Neural cell (in vitro differentiated cells): ENCODE measurements at regions not wholly inside any gene's neighbourhood (a gene's known extent, or its start where the extent isn't known, plus 50 kb on each side); places are given as distances from the start of the nearest gene placed in this dataset.

Source experiments
- H2AFZ ChIP-seq: fragments of 200-600, 300-800 bp; sonication (generic), shearing (Covaris generic); 2 replicates; pipeline ENCODE4 v1.6.0; 2014; ENCODE audit warnings: low read depth, mild to moderate bottlenecking, antibody characterized with exemption, low read length, moderate library complexity
- H3F3A ChIP-seq: fragments of 200-600 bp; shearing (Covaris generic); 2 replicates; pipeline ENCODE4 v1.6.1; 2016; ENCODE audit warnings: mild to moderate bottlenecking, moderate library complexity, mixed read lengths, antibody characterized with exemption, low read length; ENCODE audit not compliant: insufficient read depth, poor library complexity, severe bottlenecking
- H3K27ac ChIP-seq: fragments of 200-600, 300-800 bp; sonication (generic), shearing (Covaris generic); 2 replicates; pipeline ENCODE4 v1.5.1; 2014; ENCODE audit warnings: mild to moderate bottlenecking, low read length, moderate library complexity
- H3K27me3 ChIP-seq: fragments of 300-800, 200-600 bp; sonication (generic), shearing (Covaris generic); 2 replicates; pipeline ENCODE4 v1.6.0; 2014; ENCODE audit warnings: mild to moderate bottlenecking, low read depth, low read length, moderate library complexity; ENCODE audit not compliant: insufficient read depth
- H3K36me3 ChIP-seq: fragments of 300-800, 200-600 bp; sonication (generic), shearing (Covaris generic); 2 replicates; pipeline ENCODE4 v1.5.1; 2014; ENCODE audit warnings: mild to moderate bottlenecking, antibody characterized with exemption, low read length, moderate library complexity; ENCODE audit not compliant: insufficient read depth
- H3K4me2 ChIP-seq: fragments of 300-800, 200-600 bp; sonication (generic), shearing (Covaris generic); 2 replicates; pipeline ENCODE4 v1.6.0; 2014; ENCODE audit warnings: mild to moderate bottlenecking, low read length
- H3K4me3 ChIP-seq: fragments of 300-800, 200-600 bp; sonication (generic), shearing (Covaris generic); 2 replicates; pipeline ENCODE4 v1.5.1; 2014; ENCODE audit warnings: mild to moderate bottlenecking, low read length, moderate library complexity
- H3K79me2 ChIP-seq: fragments of 200-600 bp; shearing (Covaris generic); replicated peaks from 2 replicates; pipeline ENCODE4 v1.6.0; 2014; ENCODE audit warnings: mild to moderate bottlenecking, low read length, moderate library complexity; ENCODE audit not compliant: insufficient read depth
- H3K9ac ChIP-seq: fragments of 300-800, 200-600 bp; sonication (generic), shearing (Covaris generic); 2 replicates; pipeline ENCODE4 v1.6.1; 2016; ENCODE audit warnings: mild to moderate bottlenecking, low read length, mixed read lengths
- H3K9me2 ChIP-seq: fragments of 200-600 bp; shearing (Covaris generic); 2 replicates; pipeline ENCODE4 v1.6.1; 2016; ENCODE audit warnings: mild to moderate bottlenecking, low read length, mixed read lengths; ENCODE audit not compliant: insufficient read depth
- H3K9me3 ChIP-seq: fragments of 200-600, 300-800 bp; sonication (generic), shearing (Covaris generic); 2 replicates; pipeline ENCODE4 v1.6.1; 2016; ENCODE audit warnings: mild to moderate bottlenecking, mixed run types, low read length, moderate library complexity, mixed read lengths
- H4K20me1 ChIP-seq: fragments of 200-600 bp; shearing (Covaris generic); 2 replicates; pipeline ENCODE4 v1.6.1; 2016; ENCODE audit warnings: mild to moderate bottlenecking, mixed run types; ENCODE audit not compliant: insufficient read depth
- CTCF ChIP-seq: fragments of 450-650 bp; IDR thresholded peaks from 2 replicates; pipeline ENCODE4 v1.5.1; 2014; ENCODE audit warnings: antibody characterized with exemption, mild to moderate bottlenecking, moderate library complexity; ENCODE audit not compliant: poor library complexity, severe bottlenecking
- EP300 ChIP-seq: fragments of 450-650 bp; conservative IDR thresholded peaks from 2 replicates; pipeline ENCODE4 v1.6.1; 2014; ENCODE audit warnings: antibody characterized with exemption, mild to moderate bottlenecking, moderate library complexity; ENCODE audit not compliant: poor library complexity, severe bottlenecking
- EZH2 ChIP-seq: fragments of 200-600, 300-800 bp; shearing (Covaris generic), sonication (generic); IDR thresholded peaks from 2 replicates; pipeline ENCODE4 v1.6.1; 2014; ENCODE audit warnings: antibody characterized with exemption, low read length, borderline replicate concordance, mild to moderate bottlenecking; ENCODE audit not compliant: insufficient read depth, poor library complexity, severe bottlenecking
- MXI1 ChIP-seq: fragments of 450-650 bp; conservative IDR thresholded peaks from 2 replicates; pipeline ENCODE4 v1.6.1; 2014; ENCODE audit warnings: antibody characterized with exemption, mild to moderate bottlenecking; ENCODE audit not compliant: poor library complexity, severe bottlenecking
- POLR2AphosphoS5 ChIP-seq: IDR thresholded peaks from 2 replicates; pipeline ENCODE4 v1.6.1; 2012
- RAD21 ChIP-seq: fragments of 450-650 bp; conservative IDR thresholded peaks from 2 replicates; pipeline ENCODE4 v1.6.1; 2014; ENCODE audit warnings: antibody characterized with exemption, mild to moderate bottlenecking, moderate library complexity
- REST ChIP-seq: IDR thresholded peaks from 2 replicates; pipeline ENCODE4 v1.6.1; 2012; ENCODE audit warnings: borderline replicate concordance
- SMC3 ChIP-seq: fragments of 450-650 bp; conservative IDR thresholded peaks from 2 replicates; pipeline ENCODE4 v1.6.1; 2014; ENCODE audit warnings: antibody characterized with exemption, mild to moderate bottlenecking, moderate library complexity; ENCODE audit not compliant: poor library complexity
- TAF1 ChIP-seq: IDR thresholded peaks from 2 replicates; pipeline ENCODE4 v1.6.1; 2012; ENCODE audit warnings: low read depth

DNA sequence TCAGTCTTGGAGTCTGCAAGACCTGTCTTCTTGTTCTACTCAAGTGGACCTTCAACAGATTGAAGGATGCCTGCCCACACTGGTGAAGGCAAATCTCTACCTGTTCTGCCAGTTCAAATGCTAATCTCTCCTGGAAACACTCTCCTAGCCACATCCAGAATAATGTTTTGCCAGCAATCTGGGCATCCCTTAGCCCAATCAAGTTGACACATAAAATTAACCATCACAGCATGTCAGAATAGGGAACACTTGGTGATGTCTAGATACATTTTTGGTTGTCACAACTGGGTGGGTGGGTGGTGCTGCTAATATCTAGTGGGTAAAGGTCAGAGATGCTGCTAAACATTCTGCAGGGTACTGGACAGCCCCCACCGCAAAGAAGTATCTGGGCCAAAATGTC lies 744.9 kb upstream of the SOX9 start:
- Histone ChIP-seq H3K9me2 (no peaks in the 10 kb centered on the region), H3K27me3 (no peaks in the 10 kb centered on the region), H3K4me3 (no peak overlapping the region), H4K20me1 (no peaks in the 10 kb centered on the region), H3K4me2 (no peak overlapping the region), H3K9ac (no peak overlapping the region), H2AFZ (no peak overlapping the region), H3K27ac (no peak overlapping the region), H3K36me3 (no peaks in the 10 kb centered on the region), H3K79me2 (no peaks in the 10 kb centered on the region), H3K9me3 (no peaks in the 10 kb centered on the region), H3F3A (no peaks in the 10 kb centered on the region)
- TF ChIP-seq TAF1 (no peak), REST (no peak), POLR2AphosphoS5 (no peak), EZH2 (no peak), CTCF (no peak), EP300 (no peak), RAD21 (no peak), SMC3 (no peak), MXI1 (no peak)

DNA sequence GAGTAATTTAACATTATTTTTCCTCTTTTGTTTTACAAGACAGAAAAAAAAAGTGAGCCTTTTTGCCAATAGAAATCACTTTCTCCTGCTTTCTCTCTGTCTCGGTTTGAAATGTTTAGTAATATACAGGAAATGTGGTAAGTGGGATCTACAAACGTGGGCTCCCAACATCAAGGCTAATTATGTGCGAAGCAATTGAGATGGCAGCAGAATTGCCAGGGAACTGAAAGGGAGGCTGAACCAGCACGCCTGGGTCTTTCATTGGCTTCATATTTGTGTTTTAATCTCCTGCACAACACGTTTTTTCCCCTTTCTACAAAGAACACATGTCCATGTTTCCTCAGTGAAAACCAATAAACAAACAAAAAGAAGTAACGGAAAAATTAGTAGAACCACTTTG lies 743.9 kb upstream of the SOX9 start:
- no peak for TF ChIP-seq CTCF
- no peak for TF ChIP-seq EZH2
- TF ChIP-seq SMC3: no peak
- no peak for TF ChIP-seq POLR2AphosphoS5
- no peak for TF ChIP-seq REST
- TF ChIP-seq RAD21: no peak
- TF ChIP-seq EP300: no peak
- TF ChIP-seq MXI1: no peak
- TF ChIP-seq TAF1: no peak
- H4K20me1 ChIP-seq: no peaks in the 10 kb centered on the region
- H3K27me3 ChIP-seq: no peaks in the 10 kb centered on the region
- H3K79me2 ChIP-seq: no peaks in the 10 kb centered on the region
- H3K36me3 ChIP-seq: no peaks in the 10 kb centered on the region
- H2AFZ ChIP-seq: no peak overlapping the region
- H3K27ac ChIP-seq: no peak overlapping the region
- no peaks in the 10 kb centered on the region for H3K9me2 ChIP-seq
- no peaks in the 10 kb centered on the region for H3F3A ChIP-seq
- H3K4me2 ChIP-seq: no peak overlapping the region
- H3K9me3 ChIP-seq: no peaks in the 10 kb centered on the region
- H3K4me3 ChIP-seq: no peak overlapping the region
- H3K9ac ChIP-seq: no peak overlapping the region
